ENCODE measurements at regions not wholly inside any gene's neighbourhood (a gene's known extent, or its start where the extent isn't known, plus 50 kb on each side); places are given as distances from the start of the nearest gene placed in this dataset.

DNA sequence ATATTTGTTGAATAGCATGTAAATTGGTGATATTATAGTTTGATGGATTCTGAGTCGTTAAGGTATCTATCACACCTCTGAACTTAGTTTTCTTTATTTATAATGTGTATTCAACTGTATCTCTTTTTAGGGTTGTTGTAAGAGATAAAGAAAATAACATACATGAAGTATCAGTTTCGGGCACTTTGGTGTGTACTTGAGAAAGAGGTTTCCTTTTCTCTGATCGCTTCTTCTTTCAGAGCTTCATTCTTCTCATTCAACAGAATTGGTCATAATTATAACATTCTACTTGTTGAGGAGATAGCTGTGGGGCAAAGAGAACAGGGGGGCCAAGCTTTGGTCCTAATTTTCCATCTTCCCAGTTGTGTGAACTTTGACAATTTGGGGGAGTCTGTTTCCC is 508.0 kb downstream of the PLPP3 start:
- TF ChIP-seq TAF1 (IDR thresholded peaks at IDR 0.05; ENCODE audit: borderline replicate concordance, low read depth, low read length) (no peak), POLR2AphosphoS5 (IDR thresholded peaks at IDR 0.05; ENCODE audit: low read depth, low read length) (no peak)
